ENCODE measurements at regions not wholly inside any gene's neighbourhood (a gene's known extent, or its start where the extent isn't known, plus 50 kb on each side); places are given as distances from the start of the nearest gene placed in this dataset.

- no peak for DNase-seq (ENCODE audit: low spot score)
Measured at GRCh38 chr12:43097471-43097870, 454.5 kb downstream of the ADAMTS20 start.

GRCh38 chr12:43095669-43096280, 456.2 kb downstream of the ADAMTS20 start:
- DNase-seq (ENCODE audit: low spot score), result no peak

GRCh38 chr12:43094886-43095575, 457.0 kb downstream of the ADAMTS20 start:
- DNase-seq (ENCODE audit: low spot score), result no peak

GRCh38 chr12:43090981-43091380, 461.0 kb downstream of the ADAMTS20 start:
- no peak for DNase-seq (ENCODE audit: low spot score)

GRCh38 chr12:43087195-43088091, 464.6 kb downstream of the ADAMTS20 start:
- no peak for DNase-seq (ENCODE audit: low spot score)

GRCh38 chr12:43079476-43079875, 472.5 kb downstream of the ADAMTS20 start:
- DNase-seq (ENCODE audit: low spot score), result no peak

- no peak for DNase-seq (ENCODE audit: low spot score)
Measured at GRCh38 chr12:43078976-43079375, 473.0 kb downstream of the ADAMTS20 start.

- DNase-seq (ENCODE audit: low spot score), result no peak
Measured at GRCh38 chr12:43072431-43072830, 479.6 kb downstream of the ADAMTS20 start.

- no peak for DNase-seq (ENCODE audit: low spot score)
Measured at GRCh38 chr12:43069768-43070221, 480.2 kb upstream of the PRICKLE1 start.

- no peak for DNase-seq (ENCODE audit: low spot score)
Measured at GRCh38 chr12:43066471-43066870, 476.9 kb upstream of the PRICKLE1 start.

GRCh38 chr12:43063650-43064049, 474.1 kb upstream of the PRICKLE1 start:
- DNase-seq (ENCODE audit: low spot score), result no peak

GRCh38 chr12:43062201-43062895, 472.8 kb upstream of the PRICKLE1 start:
- no peak for DNase-seq (ENCODE audit: low spot score)

- no peak for DNase-seq (ENCODE audit: low spot score)
Measured at GRCh38 chr12:43060742-43061141, 471.2 kb upstream of the PRICKLE1 start.

- no peak for DNase-seq (ENCODE audit: low spot score)
Measured at GRCh38 chr12:43058616-43059015, 469.1 kb upstream of the PRICKLE1 start.

- no peak for DNase-seq (ENCODE audit: low spot score)
Measured at GRCh38 chr12:43057566-43057965, 468.0 kb upstream of the PRICKLE1 start.

- DNase-seq (ENCODE audit: low spot score), result no peak
Measured at GRCh38 chr12:43054085-43054484, 464.5 kb upstream of the PRICKLE1 start.

- DNase-seq (ENCODE audit: low spot score), result no peak
Measured at GRCh38 chr12:43052441-43052840, 462.9 kb upstream of the PRICKLE1 start.

- no peak for DNase-seq (ENCODE audit: low spot score)
Measured at GRCh38 chr12:43044241-43044640, 454.7 kb upstream of the PRICKLE1 start.

- no peak for DNase-seq (ENCODE audit: low spot score)
Measured at GRCh38 chr12:43038991-43039390, 449.4 kb upstream of the PRICKLE1 start.

GRCh38 chr12:43029971-43030370, 440.4 kb upstream of the PRICKLE1 start:
- no peak for DNase-seq (ENCODE audit: low spot score)

GRCh38 chr12:43028826-43029225, 439.3 kb upstream of the PRICKLE1 start:
- no peak for DNase-seq (ENCODE audit: low spot score)

- no peak for DNase-seq (ENCODE audit: low spot score)
Measured at GRCh38 chr12:43022838-43023237, 433.3 kb upstream of the PRICKLE1 start.

Measured in ecto neural progenitor cell (in vitro differentiated cells).